HepG2 (cell line): ENCODE measurements at regions not wholly inside any gene's neighbourhood (a gene's known extent, or its start where the extent isn't known, plus 50 kb on each side); places are given as distances from the start of the nearest gene placed in this dataset.

Experiments used
- ATAC-seq: fragments of 200-7000 bp; cut with Tn5 transposase; 3 replicates; pipeline ENCODE4 v1.9.1; 2020; ENCODE audit warnings: mild to moderate bottlenecking, moderate library complexity
- BruUV-seq: library from RNA; stranded (reverse); fragments of 400-500 nt; replicated peaks from 2 replicates; lab custom pipeline; 2021; lab: Mats Ljungman, UMichigan
- CTCF ChIA-PET: fragments of 300-600 bp; formaldehyde crosslinking; extraction: SDS; loops from one replicate; lab custom pipeline; 2021; ENCODE audit warnings: low total read pairs, inconsistent platforms, low intra/inter-chr PET ratio; lab: Yijun Ruan, JAX
- POLR2A ChIA-PET: fragments of 350-600 bp; sonication (Branson Sonifier 250); formaldehyde crosslinking; loops from one replicate; lab custom pipeline; 2020; ENCODE audit warnings: antibody characterized with exemption, inconsistent platforms; lab: Yijun Ruan, JAX
- DNase-seq: peaks from one replicate; pipeline ENCODE4 v3.0.0-alpha.2; 2015; ENCODE audit warnings: low spot score
- FAIRE-seq: peaks from 3 replicates; lab custom pipeline; 2011; peaks lifted over from hg19 to GRCh38; lab: Jason Lieb, UNC
- H2AFZ ChIP-seq: one replicate; pipeline ENCODE4 v1.6.1; 2011; ENCODE audit warnings: low read length, inconsistent platforms
- H3K27ac ChIP-seq: fragments of 300-600 bp; 3 replicates; pipeline ENCODE4 v1.8.0; 2011; ENCODE audit warnings: mixed run types, mild to moderate bottlenecking, mixed read lengths, low read length, inconsistent platforms; ENCODE audit not compliant: insufficient read depth; ENCODE audit errors: extremely low read length
- H3K27me3 ChIP-seq, 2 experiments: fragments of 200-600 bp in 1 of 2; 2 replicates in 1 of 2; 3 replicates in 1 of 2; pipeline versions ENCODE4 v1.6.0 to v1.8.0; 2011; ENCODE audit warnings: low read length in 2 of 2, mild to moderate bottlenecking in 2 of 2, moderate library complexity in 2 of 2, inconsistent platforms in 1 of 2; ENCODE audit not compliant: insufficient read depth in 2 of 2, control insufficient read depth in 1 of 2
- H3K36me3 ChIP-seq, 2 experiments: fragments of 200-600 bp in 1 of 2; replicated peaks in 1 of 2; 2 replicates in 1 of 2; 3 replicates in 1 of 2; pipeline versions ENCODE4 v1.5.1 to v1.8.0; 2011; ENCODE audit warnings: low read length in 2 of 2, inconsistent platforms in 1 of 2; ENCODE audit not compliant: insufficient read depth in 2 of 2, control insufficient read depth in 1 of 2
- H3K4me1 ChIP-seq: 2 replicates; pipeline ENCODE4 v1.5.1; 2012; ENCODE audit warnings: low read length, inconsistent platforms; ENCODE audit not compliant: insufficient read depth
- H3K4me2 ChIP-seq: 2 replicates; pipeline ENCODE4 v1.6.0; 2011; ENCODE audit warnings: low read depth, low read length, inconsistent platforms
- H3K4me3 ChIP-seq, 3 experiments: fragments of 200-600 bp in 1 of 3; sonication (generic), shearing (Covaris generic) in 1 of 3; replicated peaks in 1 of 3; 2 replicates each; pipeline ENCODE4 v1.5.1; 2011 to 2016; ENCODE audit warnings: low read length in 3 of 3, inconsistent platforms in 2 of 3, low read depth in 2 of 3, mild to moderate bottlenecking in 2 of 3, control low read depth in 1 of 3, mixed read lengths in 1 of 3; ENCODE audit not compliant: insufficient read depth in 1 of 3
- H3K79me2 ChIP-seq: one replicate; pipeline ENCODE4 v1.6.1; 2011; ENCODE audit warnings: low read length, inconsistent platforms; ENCODE audit not compliant: insufficient read depth
- H3K9ac ChIP-seq: 2 replicates; pipeline ENCODE4 v1.6.0; 2011; ENCODE audit warnings: mild to moderate bottlenecking, low read depth, low read length, inconsistent platforms; ENCODE audit not compliant: insufficient read depth
- H3K9me3 ChIP-seq: 2 replicates; pipeline ENCODE4 v1.5.1; 2012; ENCODE audit warnings: mild to moderate bottlenecking, low read length
- H4K20me1 ChIP-seq: 2 replicates; pipeline ENCODE4 v1.6.0; 2011; ENCODE audit warnings: inconsistent platforms, mild to moderate bottlenecking, low read length, moderate library complexity; ENCODE audit not compliant: insufficient read depth
- HIC2 ChIP-seq: sonication (generic); formaldehyde crosslinking; IDR thresholded peaks from 2 replicates; pipeline ENCODE4 v1.9.0; 2022; ENCODE audit warnings: low read depth, missing genetic modification reagents
- KDM1A ChIP-seq: IDR thresholded peaks from 2 replicates; pipeline ENCODE4 v1.6.1; 2016; ENCODE audit warnings: missing compliant biosample characterization
- KLF13 ChIP-seq: sonication (generic); formaldehyde crosslinking; IDR thresholded peaks from 2 replicates; pipeline ENCODE4 v1.4.0; 2020; ENCODE audit warnings: mild to moderate bottlenecking, missing genetic modification reagents
- MZF1 ChIP-seq: sonication (generic); formaldehyde crosslinking; IDR thresholded peaks from 2 replicates; pipeline ENCODE4 v1.8.1; 2023; ENCODE audit warnings: mild to moderate bottlenecking, missing genetic modification reagents, borderline replicate concordance
- NONO ChIP-seq, 2 experiments: fragments of 450-650 bp in 1 of 2; sonication (generic) in 1 of 2; formaldehyde crosslinking in 1 of 2; IDR thresholded peaks in 1 of 2; conservative IDR thresholded peaks in 1 of 2; 2 replicates each; pipeline versions ENCODE4 v1.6.1 to v1.8.0; 2017 to 2022; ENCODE audit warnings: mild to moderate bottlenecking in 1 of 2, missing genetic modification reagents in 1 of 2, moderate library complexity in 1 of 2
- SP140L ChIP-seq: sonication (generic); formaldehyde crosslinking; IDR thresholded peaks from 2 replicates; pipeline ENCODE4 v1.4.0; 2020; ENCODE audit warnings: missing genetic modification reagents, borderline replicate concordance
- SRSF4 ChIP-seq: fragments of 200-400 bp; formaldehyde crosslinking; IDR thresholded peaks from one replicate; pipeline ENCODE4 v1.6.1; 2018; ENCODE audit warnings: mild to moderate bottlenecking, low read depth, low read length, moderate library complexity; ENCODE audit not compliant: poor library complexity, severe bottlenecking
- TP53 ChIP-seq: sonication (generic); formaldehyde crosslinking; conservative IDR thresholded peaks from 2 replicates; pipeline ENCODE4 v1.4.0; 2020; ENCODE audit warnings: missing genetic modification reagents
- ZMYM3 ChIP-seq: sonication (generic); formaldehyde crosslinking; IDR thresholded peaks from 2 replicates; pipeline ENCODE4 v1.5.1; 2020; ENCODE audit warnings: mild to moderate bottlenecking, missing genetic modification reagents
- ZNF20 ChIP-seq: sonication (generic); formaldehyde crosslinking; IDR thresholded peaks from 2 replicates; pipeline ENCODE4 v1.4.0; 2020; ENCODE audit warnings: mild to moderate bottlenecking, moderate library complexity, missing genetic modification reagents
- ZNF530 ChIP-seq: sonication (generic); formaldehyde crosslinking; IDR thresholded peaks from 2 replicates; pipeline ENCODE4 v1.5.0; 2020; ENCODE audit warnings: low read depth, mild to moderate bottlenecking, missing genetic modification reagents
- ZNF547 ChIP-seq: sonication (generic); formaldehyde crosslinking; IDR thresholded peaks from 2 replicates; pipeline ENCODE4 v1.5.1; 2020; ENCODE audit warnings: mild to moderate bottlenecking, missing genetic modification reagents
- ZNF557 ChIP-seq: sonication (generic); formaldehyde crosslinking; IDR thresholded peaks from 2 replicates; pipeline ENCODE4 v1.4.0; 2020; ENCODE audit warnings: missing genetic modification reagents
- ZNF75D ChIP-seq: sonication (generic); formaldehyde crosslinking; IDR thresholded peaks from 2 replicates; pipeline ENCODE4 v1.8.1; 2023; ENCODE audit warnings: missing genetic modification reagents, mild to moderate bottlenecking, borderline replicate concordance
- ZNF816 ChIP-seq: sonication (generic); formaldehyde crosslinking; IDR thresholded peaks from 2 replicates; pipeline ENCODE4 v1.8.0; 2022; ENCODE audit warnings: missing genetic modification reagents, mild to moderate bottlenecking, borderline replicate concordance
- WGBS: methylation state at CpG from one replicate; pipeline ENCODE4 v1.1.6; 2017; ENCODE audit warnings: low lambda C conversion rate; 5-methylcytosine and 5-hydroxymethylcytosine counted together
- in situ Hi-C: cut with HindIII; loops from 2 replicates; pipeline ENCODE4 v1.10.0; 2017; ENCODE audit warnings: low pct_unique_long_range_greater_than_20kb; ENCODE audit not compliant: extremely low pct_ligation_motif_present
- intact Hi-C: fragments of 100-400 bp; cut with micrococcal nuclease; formaldehyde crosslinking; loops from one replicate; pipeline ENCODE4 v1.10.0; 2022; ENCODE audit not compliant: unreplicated experiment

GRCh38 chr11:130554241-130555055 lies 106.0 kb downstream of the ADAMTS15 start:
- Histone ChIP-seq H3K4me1 (no peaks in the 10 kb centered on the region), H3K9ac (no peak overlapping the region), H3K27ac (no peak overlapping the region), H3K27me3 (no peaks in the 10 kb centered on the region), H3K9me3 (no peaks in the 10 kb centered on the region), H3K79me2 (no peaks in the 10 kb centered on the region), H3K4me3 (no peak overlapping the region), H4K20me1 (no peaks in the 10 kb centered on the region), H3K36me3 (no peaks in the 10 kb centered on the region), H3K4me2 (no peak overlapping the region), H2AFZ (no peak overlapping the region)
- POLR2A ChIA-PET = no interaction called here
- 14% methylated on average over 8 of the region's 8 CpGs for WGBS
- TF ChIP-seq ZNF557 (CRISPR knock-in tag) (no peak), KLF13 (CRISPR knock-in tag) (no peak), ZNF75D (CRISPR knock-in tag) (no peak), ZNF20 (CRISPR knock-in tag) (no peak), ZNF816 (CRISPR knock-in tag) (no peak), MZF1 (no peak), ZNF530 (no peak), ZMYM3 (CRISPR knock-in tag) (no peak), HIC2 (CRISPR knock-in tag) (no peak), SRSF4 (no peak), ZNF547 (no peak), NONO (IDR thresholded peaks at IDR 0.05) (no peak), NONO (CRISPR knock-in tag; conservative IDR thresholded peaks at IDR 0.05) (no peak), KDM1A (no peak), SP140L (CRISPR knock-in tag) (no peak), TP53 (CRISPR knock-in tag) (no peak)
- FAIRE-seq (no peak), ATAC-seq (no peak), DNase-seq (no peak)
- in situ Hi-C loops (no loop called here), intact Hi-C loops (no loop called here)
- no TSS peak for BruUV-seq
- CTCF ChIA-PET = no interaction called here
